ENCODE measurements at regions not wholly inside any gene's neighbourhood (a gene's known extent, or its start where the extent isn't known, plus 50 kb on each side); places are given as distances from the start of the nearest gene placed in this dataset.

GRCh38 chr5:113875096-113875495 is 361.6 kb downstream of the YTHDC2 start:
- H3K27ac ChIP-seq: no peak overlapping the region

DNA sequence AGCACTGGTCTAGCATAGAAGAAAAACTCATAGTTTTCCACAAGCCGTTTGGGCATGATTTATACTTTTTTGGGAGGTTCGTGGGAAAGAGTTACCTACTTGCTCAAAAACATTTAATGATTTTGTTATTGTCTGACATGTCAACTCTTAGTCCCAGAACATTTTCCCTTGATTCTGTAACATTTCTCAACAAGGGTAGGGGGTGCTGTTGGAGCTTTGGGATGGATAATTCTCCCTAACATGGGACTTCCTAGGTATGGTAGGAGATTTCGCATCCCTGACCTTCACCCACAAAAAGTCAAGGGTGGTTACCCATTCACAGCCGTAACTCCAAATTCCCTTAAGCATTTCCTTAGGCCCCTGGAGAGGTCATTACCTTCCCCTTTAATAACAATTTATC is 378.0 kb downstream of the YTHDC2 start:
- Histone ChIP-seq H3K27ac (no peak overlapping the region), H3K4me3 (no peak overlapping the region)

More at GRCh38 chr5:113875096-113875495, 361.6 kb downstream of the YTHDC2 start:
- no peak overlapping the region for H3K4me3 ChIP-seq

DNA sequence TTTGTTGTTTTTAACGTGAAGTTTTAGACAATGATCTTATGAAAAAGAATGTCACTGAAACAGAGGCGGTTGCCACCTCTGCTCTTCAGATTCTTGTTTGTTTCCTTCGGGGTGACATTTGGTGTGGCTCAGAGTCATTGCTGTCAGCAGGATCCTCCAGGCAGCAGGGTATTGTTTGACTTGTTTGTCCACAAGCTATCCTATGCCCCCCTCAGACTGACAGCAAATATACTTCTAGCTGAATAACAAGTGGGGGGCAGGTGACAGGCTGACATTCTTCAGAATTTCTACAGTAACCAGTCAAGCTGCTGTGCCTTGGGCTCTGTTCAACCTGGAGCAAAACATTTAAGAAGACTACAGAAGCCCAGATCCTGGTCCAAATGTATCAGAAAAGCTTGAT is 383.3 kb downstream of the YTHDC2 start:
- H3K4me3 ChIP-seq: no peak overlapping the region
- no peak overlapping the region for H3K27ac ChIP-seq

- no peak overlapping the region for H3K27ac ChIP-seq
- no peak overlapping the region for H3K4me3 ChIP-seq
These were observed 384.3 kb downstream of the YTHDC2 start for GRCh38 chr5:113897748-113898147.

DNA sequence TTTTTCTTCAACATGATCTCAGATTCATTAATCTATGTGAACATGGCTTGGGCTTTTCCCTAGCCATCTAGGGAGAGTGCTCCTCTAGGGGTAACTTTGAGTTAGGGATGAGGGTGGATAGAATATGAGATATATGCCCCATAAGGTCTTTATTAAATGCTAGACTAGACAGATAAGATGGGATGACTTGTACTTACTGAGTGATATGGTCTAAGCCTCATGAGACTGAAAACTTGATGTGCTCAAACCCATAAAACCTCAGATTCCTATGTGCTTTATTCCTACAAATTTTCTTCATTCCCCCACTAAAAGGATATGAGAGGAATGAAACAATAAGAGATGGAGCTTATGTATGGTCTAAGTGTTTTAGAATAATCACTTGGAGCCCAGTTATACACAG is 386.6 kb downstream of the YTHDC2 start:
- Histone ChIP-seq H3K4me3 (no peak overlapping the region), H3K27ac (no peak overlapping the region)

DNA sequence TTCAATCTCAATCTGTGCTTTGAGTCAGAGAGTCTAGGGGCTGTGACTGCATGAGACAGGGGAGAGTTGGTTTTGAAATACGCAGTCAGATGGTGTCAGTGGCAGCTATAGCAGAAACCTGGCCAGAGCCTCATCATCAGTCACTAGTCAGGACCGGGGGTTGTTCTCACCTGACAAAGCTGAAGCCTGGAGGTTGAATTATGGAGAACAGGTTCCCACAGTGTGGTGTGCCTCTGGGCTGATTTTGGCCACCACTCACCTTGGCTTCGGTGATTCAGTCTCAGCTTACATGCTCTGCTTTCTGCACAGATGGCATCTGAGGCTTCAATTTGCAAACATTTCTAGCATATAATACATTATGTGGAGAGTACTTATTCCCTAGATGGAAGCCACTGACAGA is 387.3 kb downstream of the YTHDC2 start:
- H3K27ac ChIP-seq: no peak overlapping the region
- no peak overlapping the region for H3K4me3 ChIP-seq

- no peak overlapping the region for H3K4me3 ChIP-seq
- no peak overlapping the region for H3K27ac ChIP-seq
These were observed 388.2 kb downstream of the YTHDC2 start for GRCh38 chr5:113901718-113902117.

DNA sequence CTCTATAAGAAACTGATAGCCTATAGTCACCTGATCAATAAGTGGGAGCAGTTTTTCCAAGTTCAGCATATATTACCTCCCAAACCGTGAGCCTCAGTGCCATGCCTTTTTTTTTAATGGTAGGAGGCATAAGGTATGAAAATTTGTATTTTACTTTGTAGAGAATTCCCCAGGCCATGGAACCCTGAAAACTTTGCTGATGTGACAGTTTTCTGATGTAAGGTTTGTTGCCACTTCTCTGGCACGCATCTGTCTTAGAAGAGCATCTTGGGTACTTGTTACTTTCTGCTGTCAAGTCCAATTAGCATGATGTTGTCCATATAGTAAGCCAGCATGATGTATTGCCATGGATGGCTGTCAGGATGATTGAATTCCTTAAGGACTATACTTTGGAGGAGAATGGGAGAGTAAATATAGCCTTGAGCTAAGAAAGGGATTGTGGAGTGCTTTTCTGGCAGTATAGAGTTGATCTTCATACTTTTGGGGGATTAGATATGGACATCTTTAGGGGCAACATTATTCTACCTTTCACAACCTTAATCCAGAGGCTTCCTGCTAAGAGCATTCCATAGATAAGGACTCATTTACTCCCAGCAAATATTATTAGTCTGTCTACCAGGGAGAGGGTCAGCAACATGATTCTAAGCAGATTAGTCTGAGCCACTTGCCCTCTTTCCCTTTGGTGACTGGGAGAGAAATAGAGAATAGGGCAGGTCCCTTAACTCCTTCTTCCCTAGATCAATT is 389.6 kb downstream of the YTHDC2 start:
- Histone ChIP-seq H3K4me3 (no peak overlapping the region), H3K27ac (no peak overlapping the region)

GRCh38 chr5:113909782-113910181 is 396.3 kb downstream of the YTHDC2 start:
- no peak overlapping the region for H3K4me3 ChIP-seq

DNA sequence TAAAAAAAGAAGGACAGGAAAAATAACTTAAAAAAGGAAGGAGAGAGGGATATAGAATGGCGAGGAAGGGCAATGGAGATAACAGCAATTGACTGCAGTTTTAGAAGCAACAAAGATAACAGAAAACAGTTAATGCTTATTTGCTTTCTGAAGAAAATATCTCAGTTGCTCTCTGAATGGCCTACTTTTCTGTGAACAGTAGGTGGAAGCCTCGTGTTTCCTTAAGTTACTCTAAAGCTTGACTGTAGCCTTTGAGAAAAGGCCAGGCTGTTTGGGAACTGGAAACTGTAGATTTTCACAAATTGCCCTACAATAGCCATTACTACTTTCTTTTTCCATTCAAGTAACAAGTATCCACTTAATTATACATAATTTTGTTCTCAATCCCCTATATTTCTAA is 404.5 kb downstream of the YTHDC2 start:
- Histone ChIP-seq H3K27ac (no peak overlapping the region), H3K4me3 (no peak overlapping the region)

More at GRCh38 chr5:113909782-113910181, 396.3 kb downstream of the YTHDC2 start:
- H3K27ac ChIP-seq: no peak overlapping the region

DNA sequence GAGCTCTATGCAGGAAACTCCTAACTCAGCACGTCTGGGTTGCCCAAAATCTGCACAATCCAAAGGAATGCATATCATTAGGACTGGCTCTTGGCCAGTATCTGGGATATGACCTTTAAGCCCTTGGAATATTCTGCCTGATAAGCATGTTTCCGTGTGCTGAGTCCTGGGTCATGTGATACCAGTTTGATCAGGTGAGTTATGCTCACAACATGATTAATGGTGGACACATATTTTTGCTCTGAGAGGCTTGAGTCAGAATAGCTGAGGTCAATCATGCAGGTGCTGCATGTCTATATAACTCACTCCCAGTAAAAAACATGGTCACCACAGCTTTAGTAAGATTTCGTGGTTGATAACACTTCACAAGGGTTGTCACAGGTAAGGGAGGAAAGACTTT is 408.8 kb downstream of the YTHDC2 start:
- Histone ChIP-seq H3K4me3 (no peak overlapping the region), H3K27ac (no peak overlapping the region)

GRCh38 chr5:113935453-113935852 is 422.0 kb downstream of the YTHDC2 start:
- Histone ChIP-seq H3K4me3 (no peak overlapping the region), H3K27ac (no peak overlapping the region)

- no peak overlapping the region for H3K27ac ChIP-seq
- no peak overlapping the region for H3K4me3 ChIP-seq
These were observed 423.8 kb downstream of the YTHDC2 start for GRCh38 chr5:113937301-113937700.

- H3K4me3 ChIP-seq: no peak overlapping the region
- H3K27ac ChIP-seq: no peak overlapping the region
These were observed 421.9 kb upstream of the KCNN2 start for GRCh38 chr5:113939988-113940387.

GRCh38 chr5:113950186-113950585 is 411.7 kb upstream of the KCNN2 start:
- no peak overlapping the region for H3K4me3 ChIP-seq
- H3K27ac ChIP-seq: no peak overlapping the region

DNA sequence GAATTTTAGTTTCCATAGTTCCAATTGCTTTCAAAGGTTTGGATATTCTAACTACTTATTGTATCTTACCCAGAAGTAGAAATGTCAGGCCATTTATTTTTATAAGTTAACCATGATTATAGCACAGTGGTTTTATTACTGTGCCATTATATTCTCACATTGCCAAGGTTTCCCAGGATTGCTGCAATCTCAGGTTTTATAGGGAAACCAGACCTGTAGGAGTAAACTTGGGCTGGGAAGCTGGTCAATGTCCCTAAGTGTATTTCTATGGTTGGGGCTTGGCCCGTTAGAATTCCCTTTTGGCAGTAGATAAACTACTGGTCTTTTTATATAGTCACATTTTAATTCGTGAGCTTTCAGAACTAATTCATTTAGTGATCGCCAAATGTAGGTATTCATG is 396.6 kb upstream of the KCNN2 start:
- H3K27ac ChIP-seq: no peak overlapping the region
- H3K4me3 ChIP-seq: no peak overlapping the region

GRCh38 chr5:113969901-113970300 is 392.0 kb upstream of the KCNN2 start:
- no peak overlapping the region for H3K4me3 ChIP-seq
- no peak overlapping the region for H3K27ac ChIP-seq

GRCh38 chr5:113971454-113971853 is 390.4 kb upstream of the KCNN2 start:
- Histone ChIP-seq H3K27ac (no peak overlapping the region), H3K4me3 (no peak overlapping the region)

DNA sequence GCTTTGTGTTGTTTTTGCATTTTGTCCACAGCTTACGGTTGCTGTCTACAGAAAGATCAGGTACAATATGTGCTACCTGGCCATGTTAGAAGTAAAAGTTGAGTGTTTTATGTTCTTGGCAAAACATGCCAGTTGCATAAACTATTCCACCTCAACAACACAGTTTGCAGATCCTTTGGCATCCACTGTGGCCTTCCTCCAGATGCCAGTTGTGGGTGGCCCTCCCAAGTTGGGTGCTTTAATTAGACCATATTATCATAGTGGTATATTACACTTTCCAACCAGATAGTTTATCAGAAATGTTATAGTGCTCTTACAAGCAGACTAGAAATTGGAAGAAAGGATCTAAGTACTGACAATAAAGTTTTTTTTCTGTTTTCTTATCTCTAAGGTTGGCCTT is 386.9 kb upstream of the KCNN2 start:
- no peak overlapping the region for H3K27ac ChIP-seq

GRCh38 chr5:113984928-113985327 is 376.9 kb upstream of the KCNN2 start:
- Histone ChIP-seq H3K4me3 (no peak overlapping the region), H3K27ac (no peak overlapping the region)

More for the DNA sequence above, 386.9 kb upstream of the KCNN2 start:
- no peak overlapping the region for H3K4me3 ChIP-seq

DNA sequence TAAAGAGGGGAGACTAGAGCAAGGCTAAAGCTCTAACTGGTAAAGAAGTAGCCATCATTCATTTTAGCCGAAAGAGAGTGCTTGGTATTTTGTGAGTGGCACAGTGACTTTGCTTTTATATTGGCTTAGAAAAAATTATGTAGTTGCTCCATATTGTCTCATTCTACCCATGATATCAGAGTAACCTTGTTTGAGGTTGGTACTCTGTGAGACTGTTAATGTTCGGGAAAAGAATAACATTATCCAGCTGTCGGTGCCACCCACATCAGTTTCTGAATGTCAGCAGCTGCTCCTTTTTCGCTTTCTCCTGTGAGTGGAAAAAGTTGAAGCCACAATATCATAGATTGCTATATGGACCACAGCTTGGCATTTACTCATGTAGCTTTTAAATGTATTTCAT is 376.4 kb upstream of the KCNN2 start:
- H3K27ac ChIP-seq: no peak overlapping the region
- no peak overlapping the region for H3K4me3 ChIP-seq

- H3K27ac ChIP-seq: no peak overlapping the region
- no peak overlapping the region for H3K4me3 ChIP-seq
These were observed 372.5 kb upstream of the KCNN2 start for GRCh38 chr5:113989278-113989912.

Data from skin epidermis (tissue), 12 donors.